D721Med (cell line): ENCODE measurements at regions not wholly inside any gene's neighbourhood (a gene's known extent, or its start where the extent isn't known, plus 50 kb on each side); places are given as distances from the start of the nearest gene placed in this dataset.

Source experiments
- DNase-seq: peaks from one replicate; pipeline ENCODE4 v3.0.0; 2011; ENCODE audit warnings: low spot score; ENCODE audit not compliant: insufficient read length
- FAIRE-seq: peaks from 2 replicates; lab custom pipeline; 2011; peaks lifted over from hg19 to GRCh38; lab: Jason Lieb, UNC
- CTCF ChIP-seq: IDR thresholded peaks from 2 replicates; pipeline ENCODE4 v1.5.1; 2012; ENCODE audit warnings: mild to moderate bottlenecking, control low read depth; ENCODE audit not compliant: insufficient read depth; ENCODE audit errors: missing control alignments

- TF ChIP-seq CTCF: no peak
- DNase-seq (no peak), FAIRE-seq (no peak)
These were observed 103.3 kb upstream of the KLF7 start for GRCh38 chr2:207269038-207269437.

GRCh38 chr2:207274530-207275189 is 108.9 kb upstream of the KLF7 start:
- TF ChIP-seq CTCF: no peak
- DNase-seq (no peak), FAIRE-seq (no peak)

- TF ChIP-seq CTCF: no peak
- FAIRE-seq (no peak), DNase-seq (no peak)
These were observed 110.0 kb upstream of the KLF7 start for GRCh38 chr2:207275779-207276178.

- FAIRE-seq (no peak), DNase-seq (no peak)
- TF ChIP-seq CTCF: no peak
These were observed 110.5 kb upstream of the KLF7 start for GRCh38 chr2:207276248-207276647.

GRCh38 chr2:207276858-207277257 is 111.1 kb upstream of the KLF7 start:
- FAIRE-seq (no peak), DNase-seq (no peak)
- TF ChIP-seq CTCF: no peak

- FAIRE-seq (no peak), DNase-seq (no peak)
- TF ChIP-seq CTCF: no peak
These were observed 113.8 kb upstream of the KLF7 start for GRCh38 chr2:207279520-207279919.

GRCh38 chr2:207281436-207281835 is 115.7 kb upstream of the KLF7 start:
- TF ChIP-seq CTCF: no peak
- DNase-seq (no peak), FAIRE-seq (no peak)
